Endothelial cell of umbilical vein (primary cell): ENCODE measurements at regions not wholly inside any gene's neighbourhood (a gene's known extent, or its start where the extent isn't known, plus 50 kb on each side); places are given as distances from the start of the nearest gene placed in this dataset.

ENCODE experiments used
- BruUV-seq: library from RNA; stranded (reverse); fragments of 400-500 nt; replicated peaks from 2 replicates; lab custom pipeline; 2021; lab: Mats Ljungman, UMichigan
- CTCF ChIA-PET: fragments of 300-600, 350-600 bp; sonication (Branson Sonifier 250); formaldehyde crosslinking; loops from one replicate; lab custom pipeline; 2021; ENCODE audit warnings: antibody characterized with exemption, inconsistent platforms; lab: Charles Lee
- POLR2A ChIA-PET: fragments of 300-600, 350-600 bp; sonication (Branson Sonifier 250); formaldehyde crosslinking; loops from one replicate; lab custom pipeline; 2021; ENCODE audit warnings: antibody characterized with exemption, inconsistent platforms; lab: Charles Lee
- DNase-seq: peaks from one replicate; pipeline ENCODE4 v3.0.0-alpha.2; 2011; ENCODE audit warnings: low read depth, low spot score
- FAIRE-seq: peaks from 2 replicates; lab custom pipeline; 2011; peaks lifted over from hg19 to GRCh38; lab: Jason Lieb, UNC
- H2AFZ ChIP-seq: 2 replicates; pipeline ENCODE4 v1.6.0; 2012; ENCODE audit warnings: low read depth, low read length, control low read depth, inconsistent platforms
- H3K27ac ChIP-seq: 2 replicates; pipeline ENCODE4 v1.5.1; 2011; ENCODE audit warnings: low read depth, mild to moderate bottlenecking, control low read depth, low read length, moderate library complexity; ENCODE audit not compliant: insufficient read depth
- H3K27me3 ChIP-seq, 2 experiments: 2 replicates each; pipeline versions ENCODE4 v1.6.0 to v1.6.1; 2011; ENCODE audit warnings: low read length in 2 of 2, mixed read lengths in 1 of 2; ENCODE audit not compliant: control insufficient read depth in 2 of 2, insufficient read depth in 2 of 2
- H3K36me3 ChIP-seq, 2 experiments: 2 replicates in 1 of 2; 3 replicates in 1 of 2; pipeline ENCODE4 v1.5.1; 2011; ENCODE audit warnings: low read length in 2 of 2, mild to moderate bottlenecking in 1 of 2, moderate library complexity in 1 of 2; ENCODE audit not compliant: control insufficient read depth in 2 of 2, insufficient read depth in 2 of 2; ENCODE audit errors: extremely low read depth in 1 of 2
- H3K4me1 ChIP-seq: 3 replicates; pipeline ENCODE4 v1.5.1; 2011; ENCODE audit warnings: mild to moderate bottlenecking, low read length; ENCODE audit not compliant: control insufficient read depth, insufficient read depth; ENCODE audit errors: extremely low read depth
- H3K4me2 ChIP-seq: 2 replicates; pipeline ENCODE4 v1.6.1; 2011; ENCODE audit warnings: low read length, control low read depth, mixed read lengths; ENCODE audit not compliant: insufficient read depth
- H3K4me3 ChIP-seq, 3 experiments: fragments of 200-600 bp in 1 of 3; sonication (generic), shearing (Covaris generic) in 1 of 3; replicated peaks in 1 of 3; 2 replicates each; pipeline ENCODE4 v1.5.1; 2011 to 2016; ENCODE audit warnings: control low read depth in 3 of 3, low read length in 3 of 3, mild to moderate bottlenecking in 2 of 3, inconsistent platforms in 1 of 3, low read depth in 1 of 3, moderate library complexity in 1 of 3; ENCODE audit not compliant: insufficient read depth in 1 of 3
- H3K79me2 ChIP-seq: 2 replicates; pipeline ENCODE4 v1.6.0; 2012; ENCODE audit warnings: low read length, inconsistent platforms; ENCODE audit not compliant: control insufficient read depth, insufficient read depth
- H3K9ac ChIP-seq: replicated peaks from 2 replicates; pipeline ENCODE3; 2011; ENCODE audit warnings: low read length, control low read depth; ENCODE audit not compliant: insufficient read depth; ENCODE audit errors: extremely low read depth
- H3K9me1 ChIP-seq: replicated peaks from 3 replicates; pipeline ENCODE4 v1.6.0; 2011; ENCODE audit warnings: mild to moderate bottlenecking, low read length; ENCODE audit not compliant: control insufficient read depth, insufficient read depth; ENCODE audit errors: extremely low read depth
- H3K9me3 ChIP-seq: replicated peaks from 2 replicates; pipeline ENCODE4 v1.5.1; 2012; ENCODE audit warnings: low read length, inconsistent platforms; ENCODE audit not compliant: control insufficient read depth, insufficient read depth
- H4K20me1 ChIP-seq: replicated peaks from 2 replicates; pipeline ENCODE3; 2011; ENCODE audit warnings: mild to moderate bottlenecking, low read length; ENCODE audit not compliant: control insufficient read depth, insufficient read depth; ENCODE audit errors: extremely low read depth
- EZH2 ChIP-seq: IDR thresholded peaks from 2 replicates; pipeline ENCODE4 v1.6.1; 2012; ENCODE audit warnings: borderline replicate concordance, low read depth, mild to moderate bottlenecking, moderate library complexity, low read length, inconsistent platforms; ENCODE audit not compliant: severe bottlenecking
- FOS ChIP-seq: IDR thresholded peaks from 2 replicates; pipeline ENCODE4 v1.6.1; 2011; ENCODE audit warnings: mild to moderate bottlenecking, low read length, moderate library complexity, borderline replicate concordance; ENCODE audit not compliant: insufficient read depth
- GATA2 ChIP-seq: IDR thresholded peaks from 2 replicates; pipeline ENCODE4 v1.7.0; 2011; ENCODE audit warnings: low read depth, mild to moderate bottlenecking, moderate library complexity, mixed read lengths, low read length; ENCODE audit not compliant: insufficient read length, insufficient read depth
- JUN ChIP-seq: IDR thresholded peaks from 2 replicates; pipeline ENCODE4 v1.6.1; 2011; ENCODE audit warnings: borderline replicate concordance, low read depth; ENCODE audit not compliant: insufficient read length, insufficient read depth
- MYC ChIP-seq: IDR thresholded peaks from one replicate; pipeline ENCODE4 v1.6.1; 2011; ENCODE audit warnings: mild to moderate bottlenecking, low read depth, low read length
- POLR2A ChIP-seq: IDR thresholded peaks from 2 replicates; pipeline ENCODE4 v1.6.1; 2012; ENCODE audit warnings: low read depth, mild to moderate bottlenecking, control low read depth, low read length
- dilution Hi-C: fragments of 300-500 bp; cut with MboI; formaldehyde crosslinking; loops from one replicate; pipeline ENCODE4 v1.15.0; 2019; ENCODE audit warnings: low sequenced_read_pairs; ENCODE audit not compliant: extremely low pct_ligation_motif_present
- intact Hi-C: fragments of 100-400 bp; cut with micrococcal nuclease; formaldehyde crosslinking; loops from one replicate; pipeline ENCODE4 v1.10.0; 2022
- TF ChIP-seq, protein P1 (sequence below): IDR thresholded peaks from 2 replicates; pipeline ENCODE4 v1.6.1; 2011; ENCODE audit not compliant: insufficient read depth, insufficient read length

- FAIRE-seq = no peak
- TF ChIP-seq JUN (no peak), MYC (no peak), EZH2 (no peak), POLR2A (no peak), FOS (no peak), GATA2 (no peak)
- TF ChIP-seq, protein P1, sequence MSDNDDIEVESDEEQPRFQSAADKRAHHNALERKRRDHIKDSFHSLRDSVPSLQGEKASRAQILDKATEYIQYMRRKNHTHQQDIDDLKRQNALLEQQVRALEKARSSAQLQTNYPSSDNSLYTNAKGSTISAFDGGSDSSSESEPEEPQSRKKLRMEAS = no peak
- H2AFZ ChIP-seq = no peak overlapping the region
- H3K27me3 ChIP-seq = peaks cover 0 to 5% of the 10 kb centered on the region in 2 experiments
- no peaks in the 10 kb centered on the region for H3K9me3 ChIP-seq
- H4K20me1 ChIP-seq = no peaks in the 10 kb centered on the region
- no peak overlapping the region for H3K9ac ChIP-seq
- no TSS peak for BruUV-seq
- no peak overlapping the region for H3K4me3 ChIP-seq
- DNase-seq = no peak
- no peaks in the 10 kb centered on the region for H3K36me3 ChIP-seq
- no peaks in the 10 kb centered on the region for H3K9me1 ChIP-seq
- no peak overlapping the region for H3K27ac ChIP-seq
- ChIA-PET POLR2A (no interaction called here), CTCF (no interaction called here)
- no peaks in the 10 kb centered on the region for H3K4me1 ChIP-seq
- dilution Hi-C loops = no loop called here
- no peak overlapping the region for H3K4me2 ChIP-seq
- intact Hi-C loops = no loop called here
- no peaks in the 10 kb centered on the region for H3K79me2 ChIP-seq
Observed at GRCh38 chr11:32317643-32318042, 117.7 kb downstream of the WT1 start.
